ENCODE measurements at regions not wholly inside any gene's neighbourhood (a gene's known extent, or its start where the extent isn't known, plus 50 kb on each side); places are given as distances from the start of the nearest gene placed in this dataset.

DNA sequence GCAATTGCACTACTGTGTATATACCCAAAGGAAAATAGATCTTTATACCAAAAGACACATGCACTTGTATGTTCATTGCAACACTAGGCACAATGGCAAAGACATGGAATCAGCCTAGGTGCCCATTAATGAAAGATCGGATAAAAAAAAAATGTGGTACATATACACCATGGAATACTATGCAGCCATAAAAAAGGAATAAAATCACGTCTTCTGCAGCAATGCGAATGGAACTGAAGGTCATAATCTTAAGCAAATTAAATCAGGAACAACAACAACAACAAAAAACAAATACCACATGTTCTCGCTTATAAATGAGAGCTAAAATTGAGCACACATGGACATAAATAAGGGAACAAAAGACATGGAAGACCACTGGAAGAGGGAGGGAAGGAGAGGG is 266.7 kb upstream of the CDH18 start:
- no peak overlapping the region for H3K27ac ChIP-seq (ENCODE audit: low read depth in 1 of 2, low read length in 2 of 2)
- WGBS: 84% methylated on average over 4 of the region's 4 CpGs
- TF ChIP-seq HNF4G (IDR thresholded peaks at IDR 0.05): no peak

DNA sequence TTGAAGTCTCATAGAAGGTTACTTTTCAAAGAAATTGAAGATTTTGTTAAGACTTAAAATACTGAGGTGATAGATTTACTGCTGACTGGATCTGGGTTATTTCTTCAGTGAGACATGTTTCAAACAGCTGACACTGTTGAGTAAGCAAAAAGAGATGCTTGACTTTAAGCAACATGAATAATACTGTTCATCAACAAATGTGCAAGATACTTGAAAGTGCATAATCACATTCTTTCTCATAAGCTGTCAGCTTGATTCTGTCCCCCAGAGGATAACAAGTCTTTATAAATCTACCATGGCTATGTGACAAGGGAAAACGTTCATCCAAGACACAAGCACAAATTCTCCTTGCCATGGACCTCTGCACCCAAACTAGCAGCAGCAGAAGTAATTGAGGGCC is 260.1 kb upstream of the CDH18 start:
- Histone ChIP-seq H3K4me3 (ENCODE audit: low read depth in 1 of 3, low read length in 3 of 3) (no peak overlapping the region), H3K9ac (ENCODE audit: low read depth in 1 of 2, low read length in 2 of 2) (no peak overlapping the region), H3K36me3 (ENCODE audit: control insufficient read depth in 4 of 4, insufficient read depth in 3 of 4, low read depth in 1 of 4, low read length in 3 of 4) (no peaks in the 10 kb centered on the region), H3K27ac (ENCODE audit: low read depth in 1 of 2, low read length in 2 of 2) (no peak overlapping the region), H3K4me1 (ENCODE audit: control insufficient read depth in 4 of 4, insufficient read depth in 4 of 4, low read length in 3 of 4) (no peaks in the 10 kb centered on the region), H3K27me3 (ENCODE audit: control insufficient read depth in 4 of 4, insufficient read depth in 4 of 4, low read length in 3 of 4) (no peaks in the 10 kb centered on the region), H3K9me3 (ENCODE audit: control insufficient read depth in 4 of 4, low read length in 3 of 4) (peaks cover 0 to 2% (median under 1%) of the 10 kb centered on the region in 4 donors)
- no peak for DNase-seq (ENCODE audit: low spot score)
- TF ChIP-seq SP1 (IDR thresholded peaks at IDR 0.05) (no peak), YY1 (IDR thresholded peaks at IDR 0.05) (no peak), JUND (IDR thresholded peaks at IDR 0.05) (no peak), NR2F2 (IDR thresholded peaks at IDR 0.05) (no peak), TAF1 (conservative IDR thresholded peaks at IDR 0.05) (no peak), HNF4A (conservative IDR thresholded peaks at IDR 0.05) (no peak), RXRA (IDR thresholded peaks at IDR 0.05) (no peak), HNF4G (IDR thresholded peaks at IDR 0.05) (no peak), EGR1 (IDR thresholded peaks at IDR 0.05; ENCODE audit: low read depth in 2 of 2) (no peak), GABPA (IDR thresholded peaks at IDR 0.05 in 1 of 2, conservative IDR thresholded peaks at IDR 0.05 in 1 of 2) (no peak), RAD21 (IDR thresholded peaks at IDR 0.05) (no peak), FOXA1 (IDR thresholded peaks at IDR 0.05) (no peak), FOXA2 (IDR thresholded peaks at IDR 0.05) (no peak)
- TF ChIP-seq, protein P1, sequence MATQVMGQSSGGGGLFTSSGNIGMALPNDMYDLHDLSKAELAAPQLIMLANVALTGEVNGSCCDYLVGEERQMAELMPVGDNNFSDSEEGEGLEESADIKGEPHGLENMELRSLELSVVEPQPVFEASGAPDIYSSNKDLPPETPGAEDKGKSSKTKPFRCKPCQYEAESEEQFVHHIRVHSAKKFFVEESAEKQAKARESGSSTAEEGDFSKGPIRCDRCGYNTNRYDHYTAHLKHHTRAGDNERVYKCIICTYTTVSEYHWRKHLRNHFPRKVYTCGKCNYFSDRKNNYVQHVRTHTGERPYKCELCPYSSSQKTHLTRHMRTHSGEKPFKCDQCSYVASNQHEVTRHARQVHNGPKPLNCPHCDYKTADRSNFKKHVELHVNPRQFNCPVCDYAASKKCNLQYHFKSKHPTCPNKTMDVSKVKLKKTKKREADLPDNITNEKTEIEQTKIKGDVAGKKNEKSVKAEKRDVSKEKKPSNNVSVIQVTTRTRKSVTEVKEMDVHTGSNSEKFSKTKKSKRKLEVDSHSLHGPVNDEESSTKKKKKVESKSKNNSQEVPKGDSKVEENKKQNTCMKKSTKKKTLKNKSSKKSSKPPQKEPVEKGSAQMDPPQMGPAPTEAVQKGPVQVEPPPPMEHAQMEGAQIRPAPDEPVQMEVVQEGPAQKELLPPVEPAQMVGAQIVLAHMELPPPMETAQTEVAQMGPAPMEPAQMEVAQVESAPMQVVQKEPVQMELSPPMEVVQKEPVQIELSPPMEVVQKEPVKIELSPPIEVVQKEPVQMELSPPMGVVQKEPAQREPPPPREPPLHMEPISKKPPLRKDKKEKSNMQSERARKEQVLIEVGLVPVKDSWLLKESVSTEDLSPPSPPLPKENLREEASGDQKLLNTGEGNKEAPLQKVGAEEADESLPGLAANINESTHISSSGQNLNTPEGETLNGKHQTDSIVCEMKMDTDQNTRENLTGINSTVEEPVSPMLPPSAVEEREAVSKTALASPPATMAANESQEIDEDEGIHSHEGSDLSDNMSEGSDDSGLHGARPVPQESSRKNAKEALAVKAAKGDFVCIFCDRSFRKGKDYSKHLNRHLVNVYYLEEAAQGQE (IDR thresholded peaks at IDR 0.05): no peak
- TF ChIP-seq, protein P2, sequence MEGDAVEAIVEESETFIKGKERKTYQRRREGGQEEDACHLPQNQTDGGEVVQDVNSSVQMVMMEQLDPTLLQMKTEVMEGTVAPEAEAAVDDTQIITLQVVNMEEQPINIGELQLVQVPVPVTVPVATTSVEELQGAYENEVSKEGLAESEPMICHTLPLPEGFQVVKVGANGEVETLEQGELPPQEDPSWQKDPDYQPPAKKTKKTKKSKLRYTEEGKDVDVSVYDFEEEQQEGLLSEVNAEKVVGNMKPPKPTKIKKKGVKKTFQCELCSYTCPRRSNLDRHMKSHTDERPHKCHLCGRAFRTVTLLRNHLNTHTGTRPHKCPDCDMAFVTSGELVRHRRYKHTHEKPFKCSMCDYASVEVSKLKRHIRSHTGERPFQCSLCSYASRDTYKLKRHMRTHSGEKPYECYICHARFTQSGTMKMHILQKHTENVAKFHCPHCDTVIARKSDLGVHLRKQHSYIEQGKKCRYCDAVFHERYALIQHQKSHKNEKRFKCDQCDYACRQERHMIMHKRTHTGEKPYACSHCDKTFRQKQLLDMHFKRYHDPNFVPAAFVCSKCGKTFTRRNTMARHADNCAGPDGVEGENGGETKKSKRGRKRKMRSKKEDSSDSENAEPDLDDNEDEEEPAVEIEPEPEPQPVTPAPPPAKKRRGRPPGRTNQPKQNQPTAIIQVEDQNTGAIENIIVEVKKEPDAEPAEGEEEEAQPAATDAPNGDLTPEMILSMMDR (IDR thresholded peaks at IDR 0.05; ENCODE audit: low read depth, low read length, missing input control): no peak
- TF ChIP-seq, protein P3, sequence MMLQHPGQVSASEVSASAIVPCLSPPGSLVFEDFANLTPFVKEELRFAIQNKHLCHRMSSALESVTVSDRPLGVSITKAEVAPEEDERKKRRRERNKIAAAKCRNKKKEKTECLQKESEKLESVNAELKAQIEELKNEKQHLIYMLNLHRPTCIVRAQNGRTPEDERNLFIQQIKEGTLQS (IDR thresholded peaks at IDR 0.05): no peak
- TF ChIP-seq, protein P4, sequence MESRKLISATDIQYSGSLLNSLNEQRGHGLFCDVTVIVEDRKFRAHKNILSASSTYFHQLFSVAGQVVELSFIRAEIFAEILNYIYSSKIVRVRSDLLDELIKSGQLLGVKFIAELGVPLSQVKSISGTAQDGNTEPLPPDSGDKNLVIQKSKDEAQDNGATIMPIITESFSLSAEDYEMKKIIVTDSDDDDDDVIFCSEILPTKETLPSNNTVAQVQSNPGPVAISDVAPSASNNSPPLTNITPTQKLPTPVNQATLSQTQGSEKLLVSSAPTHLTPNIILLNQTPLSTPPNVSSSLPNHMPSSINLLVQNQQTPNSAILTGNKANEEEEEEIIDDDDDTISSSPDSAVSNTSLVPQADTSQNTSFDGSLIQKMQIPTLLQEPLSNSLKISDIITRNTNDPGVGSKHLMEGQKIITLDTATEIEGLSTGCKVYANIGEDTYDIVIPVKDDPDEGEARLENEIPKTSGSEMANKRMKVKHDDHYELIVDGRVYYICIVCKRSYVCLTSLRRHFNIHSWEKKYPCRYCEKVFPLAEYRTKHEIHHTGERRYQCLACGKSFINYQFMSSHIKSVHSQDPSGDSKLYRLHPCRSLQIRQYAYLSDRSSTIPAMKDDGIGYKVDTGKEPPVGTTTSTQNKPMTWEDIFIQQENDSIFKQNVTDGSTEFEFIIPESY (IDR thresholded peaks at IDR 0.05): no peak
- TF ChIP-seq, protein P5, sequence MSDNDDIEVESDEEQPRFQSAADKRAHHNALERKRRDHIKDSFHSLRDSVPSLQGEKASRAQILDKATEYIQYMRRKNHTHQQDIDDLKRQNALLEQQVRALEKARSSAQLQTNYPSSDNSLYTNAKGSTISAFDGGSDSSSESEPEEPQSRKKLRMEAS (IDR thresholded peaks at IDR 0.05): no peak
- WGBS: 22% methylated on average over 1 of the region's 1 CpG

More for the DNA sequence above, 266.7 kb upstream of the CDH18 start:
- Histone ChIP-seq H3K36me3 (ENCODE audit: control insufficient read depth in 4 of 4, insufficient read depth in 3 of 4, low read depth in 1 of 4, low read length in 3 of 4) (no peaks in the 10 kb centered on the region), H3K9ac (ENCODE audit: low read depth in 1 of 2, low read length in 2 of 2) (no peak overlapping the region), H3K4me3 (ENCODE audit: low read depth in 1 of 3, low read length in 3 of 3) (no peak overlapping the region), H3K27me3 (ENCODE audit: control insufficient read depth in 4 of 4, insufficient read depth in 4 of 4, low read length in 3 of 4) (no peaks in the 10 kb centered on the region), H3K9me3 (ENCODE audit: control insufficient read depth in 4 of 4, low read length in 3 of 4) (peaks cover 0 to 2% (median under 1%) of the 10 kb centered on the region in 4 donors), H3K4me1 (ENCODE audit: control insufficient read depth in 4 of 4, insufficient read depth in 4 of 4, low read length in 3 of 4) (no peaks in the 10 kb centered on the region)
- no peak for DNase-seq (ENCODE audit: low spot score)
